Sciatic nerve (tissue), 2 donors: ENCODE measurements at regions not wholly inside any gene's neighbourhood (a gene's known extent, or its start where the extent isn't known, plus 50 kb on each side); places are given as distances from the start of the nearest gene placed in this dataset.
A peak's percentile ranks its signal among the peaks of the same experiment; 100 is the strongest.

Experiments used
- ATAC-seq: fragments of 200-7000 bp; cut with Tn5 transposase; one replicate; pipeline ENCODE4 v1.9.1; 2020; ENCODE audit warnings: mild to moderate bottlenecking, moderate library complexity
- DNase-seq: peaks from one replicate; pipeline ENCODE4 v3.0.0-alpha.2; 2020; ENCODE audit warnings: low spot score
- intact Hi-C: fragments of 100-400 bp; cut with DNase I; formaldehyde crosslinking; loops from one replicate; pipeline ENCODE4 v1.14.2; 2022
- donor health status: DM: no; HTN: no; CAD: no.
- donor health status: DM: no; HTN: no; CAD: no.

DNA sequence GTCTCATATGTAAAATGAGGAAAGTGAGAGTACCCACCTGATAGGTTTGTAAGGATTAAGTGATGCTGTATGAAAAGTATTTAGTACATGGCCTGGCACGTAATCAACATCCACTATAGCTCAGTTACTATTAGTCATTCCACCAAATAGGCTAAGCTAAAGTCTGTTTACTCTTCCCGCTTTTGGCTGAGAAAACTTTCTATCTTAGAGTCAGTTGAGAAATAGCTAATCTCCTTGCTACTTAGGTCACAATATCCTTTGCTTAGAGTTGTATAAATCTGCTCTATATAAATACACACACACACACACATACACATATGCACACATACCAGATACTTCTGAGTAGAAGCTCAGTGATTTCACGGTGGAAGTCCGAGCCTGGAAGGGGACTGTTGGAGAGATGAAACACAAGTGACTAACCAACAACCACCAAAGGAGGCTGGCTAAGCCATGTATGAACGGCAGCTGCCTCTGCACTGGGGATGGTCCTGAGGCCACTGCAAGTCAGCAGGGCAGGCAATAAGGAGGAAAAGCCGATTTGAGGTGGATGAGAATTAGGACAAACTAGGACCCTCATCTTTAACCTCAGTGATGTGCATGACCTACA, 104.6 kb upstream of the EPHA4 start:
- no peak for DNase-seq
- intact Hi-C loops = no loop called here
- no peak for ATAC-seq

DNA sequence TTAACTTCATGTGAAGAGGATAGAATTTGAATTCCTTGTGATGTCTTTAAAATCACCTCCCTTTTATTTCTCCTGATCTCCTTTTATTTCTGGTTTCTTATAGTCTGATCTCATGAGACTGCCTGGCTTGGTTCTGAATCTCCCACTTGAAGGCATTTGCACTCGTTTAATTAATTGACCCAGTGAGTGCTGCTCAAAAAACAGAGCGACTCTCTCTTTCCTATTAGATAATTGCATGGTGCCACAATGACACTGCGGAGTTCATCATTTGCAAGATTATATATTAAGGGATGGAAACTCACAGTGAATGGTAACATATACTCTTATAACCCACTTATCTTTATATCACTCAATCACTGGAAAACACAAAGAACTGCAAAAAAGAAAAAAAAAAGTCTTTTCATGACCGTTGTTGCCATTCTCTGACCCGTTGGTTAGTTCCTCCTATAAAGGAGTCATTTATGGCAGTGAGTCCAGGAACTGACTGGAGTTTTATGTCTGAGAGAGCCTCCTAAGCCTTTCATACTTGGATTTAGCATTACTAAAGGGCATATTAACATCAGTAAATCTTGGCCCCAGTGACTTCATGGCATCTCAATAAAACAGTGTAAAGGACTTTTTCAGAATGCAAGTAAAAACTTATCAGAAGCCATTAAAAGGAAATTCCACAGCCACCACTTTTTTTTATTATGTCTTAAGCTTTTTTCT, 103.3 kb upstream of the EPHA4 start:
- intact Hi-C loops = no loop called here
- DNase-seq (no peak), ATAC-seq (no peak)

DNA sequence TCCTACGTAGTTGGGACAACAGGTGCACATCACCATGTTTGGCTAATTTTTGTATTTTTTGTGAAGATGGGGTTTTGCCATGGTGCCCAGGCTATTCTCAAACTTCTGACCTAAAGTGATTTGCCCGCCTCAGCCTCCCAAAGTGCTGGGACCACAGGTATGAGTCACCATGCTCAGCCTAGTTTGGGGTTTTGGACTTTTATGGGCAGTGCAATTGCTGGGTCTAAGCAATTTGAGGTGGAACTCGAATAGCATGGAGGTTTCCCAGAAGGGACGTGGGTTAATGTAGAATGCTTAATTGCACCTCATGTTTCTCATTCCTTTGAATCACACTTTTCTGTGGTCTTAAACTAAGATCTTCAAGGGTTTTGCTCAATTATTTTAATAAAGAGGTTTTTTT, 102.3 kb upstream of the EPHA4 start:
- no peak for DNase-seq
- ATAC-seq = no peak
- intact Hi-C loops = no loop called here

DNA sequence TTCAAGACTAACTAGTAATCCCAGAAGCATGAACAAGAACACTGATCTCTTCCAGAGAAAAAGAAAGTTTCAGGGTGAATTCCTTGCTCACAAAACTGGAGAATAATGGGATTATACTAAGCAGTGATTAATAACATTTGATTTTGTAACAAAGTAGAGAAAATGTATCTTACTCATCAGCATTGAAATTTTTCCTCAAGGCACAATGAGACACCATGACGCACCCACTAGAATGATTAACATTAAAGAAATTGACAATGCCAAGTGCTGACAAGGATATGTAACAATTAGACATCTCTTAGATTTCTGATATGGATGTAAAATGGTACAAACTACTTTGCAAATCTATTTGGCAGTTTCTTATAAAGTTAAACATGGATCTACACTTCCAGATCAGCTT, 101.1 kb upstream of the EPHA4 start:
- DNase-seq (no peak), ATAC-seq (no peak)
- intact Hi-C loops = no loop called here

DNA sequence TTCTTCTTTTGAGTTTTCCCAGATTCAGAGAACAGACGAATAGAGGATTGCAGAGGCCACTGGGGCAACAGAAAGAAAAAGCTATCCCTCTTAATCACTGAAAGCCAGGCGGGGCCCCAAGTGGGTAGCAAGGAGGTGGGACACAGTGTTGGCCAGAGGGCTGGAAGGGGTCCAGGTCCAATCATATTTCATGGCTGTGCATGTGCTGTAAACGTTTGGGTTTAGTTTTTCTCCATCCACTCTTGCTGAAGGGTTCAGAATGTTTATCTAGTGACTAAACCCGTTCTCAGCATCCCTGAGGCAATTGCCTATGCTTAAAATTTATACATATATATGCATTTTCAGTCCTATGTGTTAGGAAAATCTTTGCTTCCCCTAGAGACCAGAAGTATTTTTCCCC, 99.4 kb upstream of the EPHA4 start:
- ATAC-seq = no peak
- DNase-seq = no peak
- intact Hi-C loops = no loop called here

DNA sequence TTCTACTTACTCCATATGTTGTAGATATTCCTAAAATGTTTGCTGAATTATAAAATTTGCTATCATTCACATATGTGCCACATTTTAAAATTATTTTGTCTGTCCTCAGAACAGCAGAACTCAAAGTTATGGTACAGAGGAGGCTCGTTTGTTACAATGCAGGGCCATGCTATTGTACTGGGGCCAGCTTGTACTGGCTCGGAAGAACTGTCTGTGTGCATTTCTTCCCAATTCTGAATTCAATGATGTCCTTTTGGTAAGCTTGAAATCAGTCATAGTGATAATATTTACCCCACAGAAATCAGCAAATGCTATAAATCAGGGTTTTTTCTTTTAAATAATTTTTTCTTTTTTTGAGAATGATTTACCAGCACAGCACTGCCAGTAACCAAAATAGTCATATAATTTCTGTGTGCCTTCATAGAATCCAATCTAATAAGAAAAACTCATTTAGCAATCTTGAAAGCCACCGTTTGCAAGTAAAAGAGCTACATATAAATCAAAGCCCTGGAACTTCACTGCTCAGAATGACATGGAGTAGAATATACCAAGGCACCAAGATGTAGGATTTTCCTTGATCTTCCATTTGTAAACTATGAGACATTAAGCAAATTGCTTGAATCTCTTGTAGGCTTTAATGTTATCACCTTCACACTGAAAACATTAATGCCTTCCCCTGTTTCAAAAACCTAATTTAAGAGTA, 90.7 kb upstream of the EPHA4 start:
- ATAC-seq (no peak), DNase-seq (no peak)
- intact Hi-C loops = no loop called here

DNA sequence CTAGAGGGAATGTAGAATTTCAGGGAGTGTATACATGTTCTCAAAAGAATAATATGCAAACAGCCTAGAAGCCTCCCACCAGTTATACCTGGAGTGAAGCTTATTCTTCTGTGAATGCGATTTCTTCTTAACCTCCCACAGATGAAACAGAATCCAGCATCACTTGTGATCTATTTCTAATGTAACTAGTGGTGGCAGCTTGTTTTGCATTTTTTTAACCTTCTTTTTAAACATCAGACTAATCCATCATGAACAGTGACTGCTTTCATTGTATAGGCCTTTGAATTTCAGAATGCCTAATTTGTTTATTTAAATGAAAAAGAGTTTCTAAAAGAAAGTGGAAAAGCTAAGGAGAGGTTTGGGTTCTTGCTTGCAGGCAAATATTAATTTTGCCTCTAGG, 85.7 kb upstream of the EPHA4 start:
- intact Hi-C loops = no loop called here
- ATAC-seq = no peak

DNA sequence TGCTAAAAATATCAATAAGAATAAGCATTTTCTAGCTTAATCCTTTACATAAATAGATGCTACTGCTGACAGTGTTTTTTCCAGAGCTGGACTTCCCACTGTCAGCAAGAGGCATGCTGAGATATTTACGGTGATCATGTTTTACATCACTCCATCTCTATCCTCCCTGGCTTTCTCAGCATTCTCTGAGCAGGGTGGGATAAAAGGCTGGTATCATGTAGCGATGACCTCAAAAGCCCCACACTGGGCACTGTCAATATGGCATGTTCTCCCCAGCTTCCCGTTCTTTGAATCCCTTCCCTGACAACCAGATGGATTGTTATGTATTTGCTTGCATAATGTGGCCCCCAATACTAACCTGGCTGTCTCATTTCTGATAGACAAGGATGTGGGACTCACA, 83.2 kb upstream of the EPHA4 start:
- intact Hi-C loops = no loop called here
- ATAC-seq (no peak), DNase-seq (no peak)

More for the DNA sequence above, 85.7 kb upstream of the EPHA4 start:
- no peak for DNase-seq

DNA sequence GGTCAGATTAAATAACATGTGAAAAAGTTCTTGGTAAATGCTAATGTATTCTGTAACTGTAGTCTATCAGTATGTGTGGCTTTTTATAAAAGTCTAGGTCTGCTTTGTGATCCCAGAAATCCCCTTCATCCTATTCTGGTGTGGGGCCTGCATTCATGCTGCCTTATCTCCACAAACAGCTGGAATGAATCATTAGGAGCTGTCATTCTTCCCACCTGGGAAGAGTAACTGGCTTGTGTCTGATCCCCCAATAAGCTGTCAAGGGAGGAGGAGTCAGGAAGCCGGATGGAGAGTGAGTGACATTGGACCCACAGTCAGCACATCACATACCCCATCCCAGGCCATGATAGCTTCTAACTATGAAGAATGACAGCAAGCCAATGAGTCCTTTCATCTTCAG, 81.1 kb upstream of the EPHA4 start:
- DNase-seq = no peak
- no peak for ATAC-seq
- intact Hi-C loops = no loop called here

DNA sequence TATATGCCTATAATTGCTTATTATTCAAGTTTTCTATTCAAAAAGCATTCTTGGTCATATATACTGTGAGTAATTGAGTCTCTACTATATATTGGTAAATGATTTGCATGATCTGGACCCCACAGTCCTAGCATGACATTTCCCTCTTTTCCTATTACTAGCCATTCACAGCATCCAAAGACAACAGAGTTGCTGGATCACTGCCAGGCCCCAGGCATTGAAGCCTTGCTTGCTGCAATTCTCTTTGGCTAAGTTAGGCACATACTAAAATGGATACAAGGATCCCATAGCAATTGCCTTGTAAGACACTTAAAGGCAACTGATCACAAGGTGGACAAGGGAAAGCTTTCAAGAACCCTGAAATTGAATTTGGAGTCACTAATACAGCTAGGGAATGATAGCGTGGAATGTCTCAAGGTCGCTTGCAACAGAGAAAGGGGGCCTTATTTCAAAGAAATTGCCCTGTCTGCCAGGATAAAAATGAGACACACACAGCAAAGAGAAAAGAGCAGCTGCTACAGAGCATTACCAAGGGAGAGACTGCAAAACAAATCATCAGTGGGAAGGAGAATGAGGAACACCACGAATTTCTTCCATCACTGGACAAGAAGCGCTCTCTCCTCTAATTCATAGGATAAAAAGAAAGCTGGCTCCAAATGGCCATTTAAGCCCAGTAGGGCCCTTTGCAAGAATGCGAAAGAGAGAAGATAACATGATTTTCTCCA, 77.1 kb upstream of the EPHA4 start:
- DNase-seq (peak; percentile 71), ATAC-seq (peak; percentile 41)
- intact Hi-C loops = no loop called here

DNA sequence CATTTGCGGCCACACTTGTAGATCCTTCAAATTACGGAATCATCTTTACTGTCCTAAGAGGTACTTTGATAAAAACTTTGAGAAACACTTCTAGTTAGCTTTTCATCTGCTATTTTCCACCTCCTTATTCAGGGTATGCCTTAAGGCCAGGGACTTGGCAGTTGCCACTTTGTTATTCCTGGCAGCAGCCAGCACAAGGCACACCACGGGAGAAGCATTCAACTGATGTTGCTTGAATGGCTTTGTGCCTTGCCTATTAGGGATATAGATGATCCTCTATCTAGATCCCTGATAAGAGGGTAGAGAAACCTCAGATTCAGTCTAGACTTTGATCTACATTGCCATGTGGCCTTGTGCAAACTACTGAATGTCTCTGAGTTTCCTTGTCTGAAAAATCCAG, 70.3 kb upstream of the EPHA4 start:
- intact Hi-C loops = no loop called here
- DNase-seq = no peak
- no peak for ATAC-seq

DNA sequence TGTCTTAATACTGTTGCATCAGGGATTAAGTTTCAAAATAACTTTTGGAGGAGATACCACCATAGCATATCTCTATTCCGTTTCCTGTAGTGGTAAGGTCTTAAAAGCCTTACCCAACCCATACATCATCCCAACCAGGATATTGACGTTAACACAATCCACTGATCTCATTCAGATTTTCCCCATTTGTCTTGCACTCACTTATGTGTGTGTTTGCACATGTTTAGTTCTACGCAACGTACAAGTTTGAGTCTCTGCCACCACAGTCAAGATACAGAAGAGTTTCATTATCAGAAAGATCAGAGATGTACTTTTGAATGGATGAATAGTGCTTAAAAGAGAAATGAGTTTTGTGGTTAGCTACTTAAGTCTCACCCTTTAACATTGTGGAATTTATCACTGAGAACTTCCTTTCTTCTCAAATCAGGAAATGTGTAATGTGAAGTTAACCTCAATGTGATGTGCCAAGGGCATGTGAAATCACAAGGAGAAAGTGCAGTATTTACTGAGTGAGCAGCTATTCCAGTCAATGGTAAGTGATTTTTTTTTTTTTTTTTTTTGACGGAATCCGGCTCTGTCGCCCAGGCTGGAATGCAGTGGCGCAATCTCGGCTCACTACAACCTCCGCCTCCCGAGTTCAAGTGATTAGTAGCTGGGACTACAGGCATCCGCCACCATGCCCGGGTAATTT, 69.2 kb upstream of the EPHA4 start:
- DNase-seq (no peak), ATAC-seq (no peak)
- intact Hi-C loops = no loop called here

DNA sequence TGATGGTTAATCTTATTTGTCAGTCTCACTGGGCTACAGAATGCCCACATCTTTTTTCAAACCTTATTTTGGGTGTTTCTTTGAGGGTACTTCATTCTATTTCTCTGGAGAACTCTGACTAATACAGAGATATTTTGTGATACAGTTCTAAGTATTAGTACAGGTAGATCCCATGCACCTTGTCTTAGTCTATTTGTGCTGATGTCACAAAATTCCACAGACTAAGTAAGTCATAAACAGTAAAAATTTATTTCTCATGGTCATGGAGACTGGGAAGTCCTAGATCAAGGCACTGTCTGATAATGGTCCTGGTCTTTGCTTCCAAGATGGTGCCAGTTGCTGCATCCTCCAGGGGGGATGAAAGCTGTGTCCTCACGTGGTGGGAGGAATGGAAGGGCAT, 68.6 kb upstream of the EPHA4 start:
- DNase-seq = no peak
- intact Hi-C loops = no loop called here
- ATAC-seq = no peak

DNA sequence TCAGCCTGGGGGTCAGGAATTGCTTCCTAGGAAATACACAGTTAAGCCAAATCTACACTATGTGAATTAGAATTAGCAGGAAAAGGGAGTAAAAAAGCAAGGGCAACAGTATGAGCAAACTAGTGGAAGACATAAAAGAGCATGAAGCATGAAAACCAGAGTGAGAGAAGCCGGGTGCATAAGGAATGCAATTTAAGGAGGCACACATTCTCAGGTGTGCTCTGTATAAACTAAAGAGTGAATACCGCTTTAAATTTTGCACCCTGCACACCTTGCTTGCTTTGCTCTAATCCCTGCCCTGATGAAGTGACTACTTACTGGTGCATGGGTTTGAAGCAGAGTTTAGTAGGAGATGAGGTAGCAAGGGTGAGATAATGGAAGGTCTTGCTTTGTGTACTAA, 65.7 kb upstream of the EPHA4 start:
- ATAC-seq (no peak), DNase-seq (no peak)
- intact Hi-C loops = no loop called here

DNA sequence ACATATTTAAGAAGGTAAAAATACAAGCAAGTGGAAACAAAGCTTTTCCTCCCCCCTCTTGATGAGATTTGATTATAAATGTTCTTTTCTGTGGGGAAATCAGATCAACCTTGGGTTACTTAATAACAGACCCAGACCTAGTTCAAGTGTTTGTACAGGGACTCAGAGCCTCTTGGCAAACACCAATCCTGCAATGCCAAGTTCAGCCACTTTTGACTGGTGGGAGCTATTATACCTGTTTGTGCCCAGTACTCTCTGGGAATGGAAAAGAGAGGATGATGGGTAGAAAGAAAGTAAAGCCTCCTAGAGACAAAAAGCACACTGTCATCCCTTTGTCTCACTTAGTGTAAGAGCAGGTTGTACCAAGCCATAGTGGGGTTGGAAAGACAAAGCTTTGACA, 63.8 kb upstream of the EPHA4 start:
- ATAC-seq = no peak
- DNase-seq = no peak
- intact Hi-C loops = no loop called here

DNA sequence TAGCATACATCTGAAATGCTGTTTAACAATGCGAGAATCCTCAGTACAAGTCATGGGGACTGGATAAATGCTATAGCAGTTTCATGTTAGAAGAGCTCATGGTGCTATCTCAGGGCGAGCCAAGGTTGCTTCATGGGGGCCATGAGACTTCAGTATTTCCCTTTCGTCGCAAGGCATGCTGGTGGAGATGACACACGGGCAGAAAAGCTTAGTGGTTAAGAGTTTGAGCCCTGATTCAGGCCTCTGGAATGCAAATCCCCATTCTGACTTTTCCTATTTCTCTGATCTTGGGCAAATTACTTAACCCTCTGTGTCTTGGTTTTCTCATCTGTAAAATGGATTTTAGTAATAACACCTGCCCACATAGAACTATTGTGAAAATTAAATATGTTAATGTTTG, 57.4 kb upstream of the EPHA4 start:
- DNase-seq (no peak), ATAC-seq (no peak)
- intact Hi-C loops = no loop called here

DNA sequence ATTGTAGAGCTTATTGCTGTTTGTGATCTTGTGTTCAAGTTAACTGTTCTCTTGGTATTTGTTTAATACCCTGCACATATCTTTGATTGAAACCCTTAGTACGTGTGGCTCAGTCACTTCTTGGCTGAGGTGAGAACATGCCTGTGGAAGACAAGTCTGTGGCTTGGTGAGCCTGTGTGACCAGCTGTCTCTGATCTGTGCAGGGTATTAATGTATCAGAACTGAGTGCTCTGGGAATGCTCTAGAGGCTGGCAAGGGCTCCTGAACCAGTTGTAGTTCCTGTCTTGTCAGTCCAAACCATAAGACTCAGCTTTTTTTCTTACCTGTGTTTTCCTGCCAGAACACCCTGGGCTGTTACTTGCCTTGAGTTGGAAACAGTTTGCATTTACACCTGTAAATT, 52.4 kb upstream of the EPHA4 start:
- intact Hi-C loops = no loop called here
- DNase-seq (no peak), ATAC-seq (no peak)
